Brain pericyte (primary cell): ENCODE measurements at regions not wholly inside any gene's neighbourhood (a gene's known extent, or its start where the extent isn't known, plus 50 kb on each side); places are given as distances from the start of the nearest gene placed in this dataset.

Experiments used
- DNase-seq: peaks from one replicate; pipeline ENCODE4 v3.0.0-alpha.2; 2012; ENCODE audit warnings: low read depth, low spot score

DNA sequence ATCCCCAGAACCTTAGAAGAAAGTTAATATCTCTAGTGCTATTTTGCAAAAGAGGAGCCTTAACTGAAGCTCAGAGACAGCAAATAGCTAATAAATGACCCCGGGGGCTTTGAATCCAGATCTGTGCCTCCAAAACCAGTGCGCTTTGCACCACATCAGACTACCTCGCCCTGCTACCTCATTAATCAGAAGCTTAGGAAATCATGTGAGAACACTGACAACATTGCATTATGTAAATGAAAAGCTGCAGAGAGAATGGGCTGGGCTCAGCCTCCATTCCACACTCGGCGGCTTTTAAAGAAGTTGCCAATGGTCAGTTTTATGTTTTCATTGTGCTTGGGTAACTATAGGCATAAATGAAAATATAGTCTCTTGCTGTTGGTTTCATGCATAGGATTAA, 54.0 kb upstream of the STMND1 start:
- DNase-seq = no peak

GRCh38 chr6:17045581-17046322, 56.1 kb upstream of the STMND1 start:
- DNase-seq = no peak

DNA sequence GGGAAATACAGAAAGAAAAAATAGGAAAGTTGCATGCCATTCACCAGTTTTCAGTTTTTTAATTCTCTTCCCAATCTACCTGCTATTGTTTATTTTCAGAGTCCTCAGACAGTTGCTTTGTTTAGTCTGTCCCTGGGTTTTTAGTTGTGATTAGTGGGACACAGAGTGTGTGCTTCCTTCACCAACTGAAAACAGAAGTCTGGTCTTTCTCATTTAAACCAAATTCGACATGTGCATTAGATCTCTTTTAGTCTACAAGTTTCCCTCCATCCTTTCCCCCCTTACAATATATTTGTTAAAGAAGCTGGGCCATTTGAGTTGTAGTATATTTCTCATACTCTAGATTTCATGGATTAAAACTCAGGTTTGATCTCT, 58.7 kb upstream of the STMND1 start:
- DNase-seq = no peak

DNA sequence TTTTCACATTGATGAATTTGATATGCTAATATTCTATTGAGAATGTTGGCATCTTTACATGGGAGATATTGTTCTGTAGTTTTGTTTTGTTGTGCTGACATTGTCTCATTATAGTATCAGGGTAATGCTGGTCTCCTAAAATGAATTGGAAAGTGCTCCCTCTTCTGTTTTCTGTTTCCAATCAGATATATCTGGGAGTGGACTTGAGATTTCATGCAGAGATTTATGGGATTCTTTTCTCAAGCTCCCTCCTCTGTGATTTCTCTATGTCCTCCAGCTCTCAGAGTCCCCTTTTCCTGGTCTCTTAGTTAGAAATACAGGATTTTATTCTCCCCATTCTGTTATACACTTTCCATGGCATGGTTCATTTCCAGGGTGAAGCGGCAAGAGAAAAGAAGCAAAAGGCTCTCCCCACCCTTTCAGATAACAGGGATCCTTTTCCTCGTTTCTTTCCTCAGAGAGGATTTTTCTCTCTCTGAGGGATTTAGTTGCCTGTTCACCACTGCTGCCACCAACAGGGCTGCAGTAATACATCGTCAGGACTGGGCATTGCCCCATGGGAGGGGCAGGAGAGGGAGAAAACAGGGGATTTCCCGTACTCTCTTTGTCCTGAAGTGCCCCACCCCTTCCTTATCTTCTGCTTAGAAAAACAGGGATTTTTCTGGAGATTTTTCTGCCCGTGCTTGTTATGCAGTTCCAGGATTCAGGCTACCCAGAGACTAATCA, 59.3 kb upstream of the STMND1 start:
- no peak for DNase-seq

- DNase-seq = no peak
These were observed 62.6 kb upstream of the STMND1 start for GRCh38 chr6:17039266-17039665.

GRCh38 chr6:17038316-17038715, 63.5 kb upstream of the STMND1 start:
- DNase-seq = no peak

DNA sequence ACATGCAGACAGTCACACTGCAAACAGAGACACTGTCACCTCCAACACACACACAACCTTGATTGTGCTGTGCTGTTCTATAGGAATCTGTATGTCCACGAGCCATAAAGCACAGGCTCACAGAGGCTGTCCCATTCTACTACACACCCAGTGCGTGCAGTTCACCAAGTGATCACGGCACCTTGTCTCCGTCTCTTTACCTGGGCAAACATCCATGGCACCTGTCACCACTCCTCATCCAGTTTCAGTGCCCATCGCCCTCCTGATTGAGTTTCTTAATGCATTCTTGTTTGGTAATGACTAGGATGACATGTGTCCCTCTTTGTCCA, 65.8 kb upstream of the STMND1 start:
- no peak for DNase-seq

GRCh38 chr6:17035257-17036064, 66.4 kb upstream of the STMND1 start:
- DNase-seq = no peak

GRCh38 chr6:17033746-17034145, 68.1 kb upstream of the STMND1 start:
- no peak for DNase-seq

DNA sequence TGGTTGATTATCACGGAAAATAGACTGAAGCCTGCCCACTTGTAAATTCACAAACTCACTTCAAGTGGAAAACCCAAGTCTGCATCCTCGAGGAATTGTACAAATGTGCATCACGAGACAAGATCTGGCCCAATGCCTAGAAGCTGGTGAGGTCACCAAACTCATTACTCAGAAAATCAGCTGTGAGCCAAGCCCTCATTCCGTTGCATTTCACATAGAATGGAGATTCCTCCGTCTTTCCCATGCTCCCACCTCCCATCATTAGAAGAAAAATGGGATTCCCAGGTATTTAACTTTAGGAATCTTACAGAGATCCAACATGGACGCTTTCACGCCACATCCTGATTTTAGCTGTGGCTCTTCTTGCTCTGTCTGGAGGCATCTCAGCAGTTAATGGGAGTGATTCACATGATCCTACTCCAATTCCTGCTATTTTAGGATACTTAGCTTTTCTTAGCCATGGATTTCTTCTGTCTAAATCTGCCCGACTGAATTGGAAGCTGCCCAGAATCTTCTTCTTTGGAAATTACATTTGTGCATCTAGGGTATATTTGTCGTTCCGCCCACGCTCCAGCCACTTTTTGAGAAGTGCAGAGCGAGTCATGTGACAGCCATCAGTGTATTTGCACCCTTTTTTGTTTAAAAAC, 68.7 kb upstream of the STMND1 start:
- DNase-seq = peak; percentile 47

GRCh38 chr6:17032590-17032987, 69.3 kb upstream of the STMND1 start:
- DNase-seq = no peak

- DNase-seq = no peak
These were observed 69.9 kb upstream of the STMND1 start for GRCh38 chr6:17031961-17032360.

DNA sequence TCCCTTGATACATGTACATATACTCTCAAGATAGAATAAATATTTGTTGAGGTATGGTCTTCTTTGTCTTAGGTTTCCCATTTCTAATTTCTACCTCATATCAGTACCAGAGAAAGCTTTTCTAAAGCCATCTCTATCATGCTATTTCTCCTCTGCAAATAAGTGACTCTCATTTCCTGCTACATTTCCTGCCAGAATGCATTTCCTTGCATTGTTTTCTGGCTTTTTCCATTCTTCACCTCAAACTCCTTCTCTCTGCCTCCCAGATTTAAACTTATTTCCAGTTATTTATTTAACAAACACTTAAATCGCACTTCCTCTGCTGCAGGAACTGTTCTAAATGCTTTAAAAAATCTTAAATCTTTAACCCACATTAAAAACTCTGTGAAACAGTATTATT, 74.4 kb upstream of the STMND1 start:
- DNase-seq = no peak

- DNase-seq = no peak
These were observed 79.2 kb upstream of the STMND1 start for GRCh38 chr6:17022604-17023003.

DNA sequence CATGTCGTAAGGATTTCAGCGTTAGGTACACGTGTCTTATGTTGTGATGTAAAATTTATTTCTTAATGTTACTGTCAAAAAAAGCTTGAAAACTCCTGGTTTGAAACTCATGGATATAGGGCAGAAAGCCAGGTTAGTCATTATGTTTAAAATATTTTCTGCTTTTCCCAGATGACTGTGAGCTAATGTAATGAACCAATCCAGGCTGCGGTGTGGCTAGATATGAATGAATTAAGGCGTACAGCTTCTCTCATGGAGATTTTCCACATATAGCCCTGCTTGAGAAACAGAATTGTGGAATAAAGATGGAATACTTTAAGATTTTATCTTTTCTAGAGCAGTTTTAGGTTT, 80.3 kb upstream of the STMND1 start:
- DNase-seq = no peak

DNA sequence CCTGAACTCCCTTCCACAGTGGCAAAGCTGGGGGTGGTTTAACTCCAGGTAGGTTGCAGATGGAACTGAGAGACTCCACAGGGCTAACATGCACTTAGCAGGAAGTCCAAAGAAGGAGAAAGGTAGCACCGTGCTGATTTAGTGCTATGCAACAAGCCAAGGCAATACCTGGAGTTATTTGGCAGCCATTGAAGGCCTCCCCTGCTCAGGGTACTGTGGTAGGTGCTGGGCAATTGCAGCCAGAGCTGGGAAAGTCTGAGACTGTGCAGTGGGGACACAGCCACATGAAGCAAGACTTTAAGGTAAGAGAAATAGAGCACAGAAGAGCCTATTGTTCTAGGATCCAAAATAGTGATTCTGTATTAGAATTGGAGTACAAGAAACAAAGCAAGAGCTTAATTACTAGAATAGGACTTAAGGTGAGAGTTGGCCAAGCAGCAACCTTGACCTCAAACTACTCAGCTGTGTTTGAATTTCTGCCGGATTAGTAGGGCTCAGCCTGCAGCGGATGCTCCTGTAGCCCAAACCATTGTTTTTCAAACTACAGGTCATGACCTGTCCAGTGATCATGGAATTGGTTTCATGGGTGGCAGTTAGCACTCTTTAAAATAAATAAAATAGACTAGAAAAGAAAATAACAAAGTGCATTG, 80.8 kb upstream of the STMND1 start:
- DNase-seq = no peak

DNA sequence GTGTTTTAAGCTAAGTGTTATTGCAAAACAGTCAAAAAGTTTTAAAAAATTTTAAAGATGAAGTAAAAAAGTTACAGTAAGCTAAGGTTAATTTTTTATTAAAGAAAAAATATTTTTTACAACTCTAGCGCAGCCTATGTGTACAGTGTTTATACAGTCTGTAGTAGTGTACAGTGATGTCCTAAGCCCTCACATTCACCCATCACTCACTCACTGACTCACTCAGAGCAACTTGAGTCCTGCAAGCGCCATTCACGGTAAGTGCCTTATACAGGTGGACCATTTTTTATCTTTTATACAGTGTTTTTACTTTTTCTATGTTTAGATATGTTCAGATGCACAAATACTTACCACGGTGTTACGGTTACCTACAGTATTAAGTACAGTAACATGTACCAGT, 83.4 kb upstream of the STMND1 start:
- no peak for DNase-seq

GRCh38 chr6:17017416-17017815, 84.4 kb upstream of the STMND1 start:
- no peak for DNase-seq

DNA sequence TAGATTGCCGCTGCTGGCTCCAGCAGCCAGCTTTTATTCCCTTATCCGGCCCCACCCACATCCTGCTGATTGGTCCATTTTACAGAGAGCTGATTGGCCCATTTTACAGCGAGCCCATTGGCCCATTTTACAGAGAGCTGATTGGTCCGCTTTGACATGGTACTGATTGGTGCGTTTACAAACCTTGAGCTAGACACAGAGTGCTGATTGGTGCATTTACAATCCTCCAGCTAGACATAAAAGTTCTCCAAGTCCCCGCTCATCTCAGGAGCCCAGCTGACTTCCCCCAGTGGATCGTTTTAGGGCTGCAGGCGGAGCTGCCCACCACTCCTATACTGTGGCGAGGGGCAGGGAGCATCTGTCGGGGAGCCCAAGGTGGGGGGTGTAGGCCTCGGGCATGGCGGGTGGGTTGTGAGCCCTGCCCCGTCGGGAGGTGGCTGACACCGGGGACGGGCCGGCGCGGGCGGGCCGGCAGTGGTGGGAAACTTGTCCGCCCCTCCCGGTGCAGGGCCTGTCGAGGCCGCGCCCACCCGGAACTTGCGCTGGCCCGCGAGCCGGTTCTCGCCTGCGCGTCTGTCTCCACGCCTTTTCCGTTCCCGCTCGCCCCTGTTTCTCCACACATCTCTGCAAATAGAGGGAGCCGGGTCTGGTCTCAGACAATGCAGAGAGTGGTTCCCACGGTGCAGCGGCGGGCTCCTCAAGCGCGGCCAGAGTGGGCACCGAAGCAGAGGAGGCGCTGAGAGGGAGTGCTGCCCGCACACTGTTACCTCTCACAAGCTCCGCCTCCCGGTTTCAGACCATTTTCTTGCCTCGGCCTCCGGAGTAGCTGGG, 86.1 kb upstream of the STMND1 start:
- DNase-seq = no peak

- no peak for DNase-seq
These were observed 86.7 kb upstream of the STMND1 start for GRCh38 chr6:17015144-17015543.

DNA sequence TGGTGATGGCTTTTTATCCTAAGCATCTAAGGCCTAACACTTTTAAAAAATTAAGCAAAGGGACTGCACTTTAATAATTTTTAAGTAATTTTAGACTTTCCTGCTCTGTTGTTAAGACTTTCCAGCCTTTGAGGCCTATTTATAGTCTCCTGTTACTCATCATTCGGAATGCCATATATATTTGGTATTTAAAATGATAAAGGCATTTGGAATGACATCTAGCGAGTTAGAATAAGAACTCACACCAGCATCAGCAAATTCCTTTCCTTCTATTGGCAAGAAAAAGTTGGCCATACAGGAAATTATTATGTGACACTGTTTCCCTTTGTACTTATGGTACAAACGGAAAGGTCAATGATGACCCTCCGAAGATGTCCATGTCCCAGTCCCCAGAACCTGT, 88.1 kb upstream of the STMND1 start:
- DNase-seq = no peak
